Esophagus muscularis mucosa (tissue), 3 donors: ENCODE measurements at regions not wholly inside any gene's neighbourhood (a gene's known extent, or its start where the extent isn't known, plus 50 kb on each side); places are given as distances from the start of the nearest gene placed in this dataset.

Source experiments
- POLR2AphosphoS5 ChIP-seq, 2 donors: sonication (generic); formaldehyde crosslinking; IDR thresholded peaks; one replicate each; pipeline ENCODE4 v1.6.1; 2017; ENCODE audit warnings: antibody characterized with exemption in 2 of 2
- TF ChIP-seq, protein P1 (sequence below), 3 experiments: fragments of 200-600 bp in 2 of 3; fragments of 450-650 bp in 1 of 3; sonication (generic) in 2 of 3; IDR thresholded peaks; one replicate each; pipeline ENCODE4 v1.5.1; 2017 to 2019; ENCODE audit warnings: antibody characterized with exemption in 3 of 3, mild to moderate bottlenecking in 2 of 3, moderate library complexity in 1 of 3

DNA sequence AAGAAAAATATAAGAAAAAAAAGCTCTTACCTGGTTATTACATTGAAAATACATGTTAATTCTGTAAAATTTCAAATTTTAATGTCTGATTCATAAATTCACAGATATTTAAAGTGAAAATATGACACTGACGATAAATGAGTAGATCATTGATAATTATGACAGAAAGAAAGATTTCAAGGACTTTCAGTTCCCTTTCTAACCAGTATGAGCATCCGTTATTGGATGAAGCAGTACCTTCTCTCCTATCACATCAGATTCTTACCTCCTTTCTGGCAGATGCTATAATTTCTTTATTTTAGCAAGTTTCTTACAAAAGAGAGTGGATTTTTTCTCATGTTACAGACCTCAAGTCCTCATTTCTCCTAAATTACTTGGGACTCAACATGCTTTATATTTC is 847.3 kb downstream of the JRKL start:
- TF ChIP-seq, protein P1, sequence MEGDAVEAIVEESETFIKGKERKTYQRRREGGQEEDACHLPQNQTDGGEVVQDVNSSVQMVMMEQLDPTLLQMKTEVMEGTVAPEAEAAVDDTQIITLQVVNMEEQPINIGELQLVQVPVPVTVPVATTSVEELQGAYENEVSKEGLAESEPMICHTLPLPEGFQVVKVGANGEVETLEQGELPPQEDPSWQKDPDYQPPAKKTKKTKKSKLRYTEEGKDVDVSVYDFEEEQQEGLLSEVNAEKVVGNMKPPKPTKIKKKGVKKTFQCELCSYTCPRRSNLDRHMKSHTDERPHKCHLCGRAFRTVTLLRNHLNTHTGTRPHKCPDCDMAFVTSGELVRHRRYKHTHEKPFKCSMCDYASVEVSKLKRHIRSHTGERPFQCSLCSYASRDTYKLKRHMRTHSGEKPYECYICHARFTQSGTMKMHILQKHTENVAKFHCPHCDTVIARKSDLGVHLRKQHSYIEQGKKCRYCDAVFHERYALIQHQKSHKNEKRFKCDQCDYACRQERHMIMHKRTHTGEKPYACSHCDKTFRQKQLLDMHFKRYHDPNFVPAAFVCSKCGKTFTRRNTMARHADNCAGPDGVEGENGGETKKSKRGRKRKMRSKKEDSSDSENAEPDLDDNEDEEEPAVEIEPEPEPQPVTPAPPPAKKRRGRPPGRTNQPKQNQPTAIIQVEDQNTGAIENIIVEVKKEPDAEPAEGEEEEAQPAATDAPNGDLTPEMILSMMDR (IDR thresholded peaks at IDR 0.05): no peak
- TF ChIP-seq POLR2AphosphoS5 (IDR thresholded peaks at IDR 0.05): no peak
